Neural cell (in vitro differentiated cells): ENCODE measurements at regions not wholly inside any gene's neighbourhood (a gene's known extent, or its start where the extent isn't known, plus 50 kb on each side); places are given as distances from the start of the nearest gene placed in this dataset.

ENCODE experiments used
- CTCF ChIP-seq: fragments of 450-650 bp; IDR thresholded peaks from 2 replicates; pipeline ENCODE4 v1.5.1; 2014; ENCODE audit warnings: antibody characterized with exemption, mild to moderate bottlenecking, moderate library complexity; ENCODE audit not compliant: poor library complexity, severe bottlenecking
- EZH2 ChIP-seq: fragments of 200-600, 300-800 bp; shearing (Covaris generic), sonication (generic); IDR thresholded peaks from 2 replicates; pipeline ENCODE4 v1.6.1; 2014; ENCODE audit warnings: antibody characterized with exemption, low read length, borderline replicate concordance, mild to moderate bottlenecking; ENCODE audit not compliant: insufficient read depth, poor library complexity, severe bottlenecking
- MXI1 ChIP-seq: fragments of 450-650 bp; conservative IDR thresholded peaks from 2 replicates; pipeline ENCODE4 v1.6.1; 2014; ENCODE audit warnings: antibody characterized with exemption, mild to moderate bottlenecking; ENCODE audit not compliant: poor library complexity, severe bottlenecking
- POLR2AphosphoS5 ChIP-seq: IDR thresholded peaks from 2 replicates; pipeline ENCODE4 v1.6.1; 2012
- RAD21 ChIP-seq: fragments of 450-650 bp; conservative IDR thresholded peaks from 2 replicates; pipeline ENCODE4 v1.6.1; 2014; ENCODE audit warnings: antibody characterized with exemption, mild to moderate bottlenecking, moderate library complexity
- REST ChIP-seq: IDR thresholded peaks from 2 replicates; pipeline ENCODE4 v1.6.1; 2012; ENCODE audit warnings: borderline replicate concordance
- SMC3 ChIP-seq: fragments of 450-650 bp; conservative IDR thresholded peaks from 2 replicates; pipeline ENCODE4 v1.6.1; 2014; ENCODE audit warnings: antibody characterized with exemption, mild to moderate bottlenecking, moderate library complexity; ENCODE audit not compliant: poor library complexity
- TAF1 ChIP-seq: IDR thresholded peaks from 2 replicates; pipeline ENCODE4 v1.6.1; 2012; ENCODE audit warnings: low read depth

- TF ChIP-seq POLR2AphosphoS5: no peak
- no peak for TF ChIP-seq CTCF
- TF ChIP-seq EZH2: no peak
- no peak for TF ChIP-seq REST
- no peak for TF ChIP-seq TAF1
- no peak for TF ChIP-seq RAD21
- TF ChIP-seq MXI1: no peak
- TF ChIP-seq SMC3: no peak
These were observed 602.8 kb downstream of the KCNT2 start for GRCh38 chr1:196005426-196005825.
